ENCODE measurements at regions not wholly inside any gene's neighbourhood (a gene's known extent, or its start where the extent isn't known, plus 50 kb on each side); places are given as distances from the start of the nearest gene placed in this dataset.

GRCh38 chr5:108649646-108650045 is 98.1 kb upstream of the FER start:
- DNase-seq (ENCODE audit: low read depth) = no peak

DNA sequence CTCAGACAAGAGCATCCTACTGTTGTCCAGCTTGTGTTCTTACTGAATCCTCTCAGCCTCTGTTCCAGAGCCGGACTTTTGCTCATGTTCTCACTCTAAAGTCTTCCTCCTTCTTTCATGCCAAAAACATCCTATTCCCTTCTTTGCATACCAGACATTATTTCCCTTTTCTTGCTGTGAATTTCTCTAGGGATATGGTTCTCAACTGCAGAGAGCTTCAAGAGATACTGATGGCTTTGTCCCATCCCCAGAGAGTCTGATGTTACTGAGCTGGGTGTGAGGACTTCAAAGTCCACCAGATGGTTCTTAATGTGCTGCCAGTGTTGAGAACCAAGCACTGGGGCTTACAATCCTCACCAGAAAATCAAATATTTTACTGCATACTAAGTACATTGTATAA is 98.6 kb upstream of the FER start:
- no peak for DNase-seq (ENCODE audit: low read depth)

GRCh38 chr5:108642170-108642906 is 105.4 kb upstream of the FER start:
- DNase-seq (ENCODE audit: low read depth) = peak; percentile 63

GRCh38 chr5:108641596-108641995 is 106.1 kb upstream of the FER start:
- DNase-seq (ENCODE audit: low read depth) = no peak

DNA sequence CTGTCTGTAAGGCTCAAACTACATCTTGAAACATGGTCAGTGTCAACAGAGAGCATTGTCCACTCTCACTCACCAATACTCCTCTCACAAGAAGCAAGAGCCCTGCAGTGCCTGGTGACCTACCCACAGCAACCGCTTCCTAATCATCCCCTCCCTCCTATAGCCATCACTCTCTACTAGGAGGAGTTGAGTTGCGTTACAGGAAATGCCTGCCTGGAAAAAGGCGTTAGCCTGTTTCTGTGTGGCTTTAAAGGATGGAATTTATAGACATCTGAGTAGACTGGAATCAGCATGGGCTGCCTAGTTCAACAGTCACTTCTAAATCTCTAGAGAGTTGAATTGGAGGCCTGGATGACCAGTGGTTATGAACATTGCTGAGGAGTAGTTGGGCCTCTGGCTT is 108.3 kb upstream of the FER start:
- no peak for DNase-seq (ENCODE audit: low read depth)

DNA sequence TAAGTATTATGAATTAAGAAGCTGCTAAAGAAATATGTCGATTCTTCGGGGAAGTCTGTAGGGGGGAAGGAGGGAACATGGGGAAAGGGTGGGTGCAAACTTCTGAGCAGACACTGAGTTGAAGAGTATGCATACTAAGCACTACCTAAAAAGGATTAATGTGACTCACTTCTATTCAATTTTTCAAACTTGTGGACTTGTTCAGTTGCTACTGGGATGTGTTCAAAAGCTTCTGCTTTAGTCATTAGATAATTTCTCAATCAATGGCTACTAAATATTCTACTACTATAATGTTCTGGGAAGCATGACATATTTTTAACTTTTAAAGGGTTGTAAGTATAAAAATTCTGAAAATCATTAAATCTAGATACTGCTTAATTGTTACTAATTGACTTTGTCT is 109.7 kb upstream of the FER start:
- DNase-seq (ENCODE audit: low read depth) = no peak

DNA sequence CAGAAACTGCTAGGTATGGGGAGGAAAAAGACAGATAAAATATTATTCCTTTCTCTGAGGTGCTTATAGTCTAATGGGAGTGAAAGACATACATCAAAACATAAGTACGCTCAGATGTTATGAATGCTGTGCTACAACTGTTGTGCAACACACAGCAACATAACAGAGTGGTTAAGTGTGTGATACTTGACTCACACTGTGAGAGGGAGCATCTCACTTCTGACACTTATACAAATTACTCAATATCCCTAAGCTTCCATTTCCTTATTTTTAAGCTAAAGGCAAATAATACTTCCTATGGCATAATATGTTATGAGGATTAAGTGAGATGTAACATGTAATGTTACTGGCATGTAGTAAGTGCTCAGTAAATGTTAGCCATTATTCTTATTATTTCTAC is 110.6 kb upstream of the FER start:
- DNase-seq (ENCODE audit: low read depth) = no peak

GRCh38 chr5:108636135-108636853 is 111.4 kb upstream of the FER start:
- no peak for DNase-seq (ENCODE audit: low read depth)

DNA sequence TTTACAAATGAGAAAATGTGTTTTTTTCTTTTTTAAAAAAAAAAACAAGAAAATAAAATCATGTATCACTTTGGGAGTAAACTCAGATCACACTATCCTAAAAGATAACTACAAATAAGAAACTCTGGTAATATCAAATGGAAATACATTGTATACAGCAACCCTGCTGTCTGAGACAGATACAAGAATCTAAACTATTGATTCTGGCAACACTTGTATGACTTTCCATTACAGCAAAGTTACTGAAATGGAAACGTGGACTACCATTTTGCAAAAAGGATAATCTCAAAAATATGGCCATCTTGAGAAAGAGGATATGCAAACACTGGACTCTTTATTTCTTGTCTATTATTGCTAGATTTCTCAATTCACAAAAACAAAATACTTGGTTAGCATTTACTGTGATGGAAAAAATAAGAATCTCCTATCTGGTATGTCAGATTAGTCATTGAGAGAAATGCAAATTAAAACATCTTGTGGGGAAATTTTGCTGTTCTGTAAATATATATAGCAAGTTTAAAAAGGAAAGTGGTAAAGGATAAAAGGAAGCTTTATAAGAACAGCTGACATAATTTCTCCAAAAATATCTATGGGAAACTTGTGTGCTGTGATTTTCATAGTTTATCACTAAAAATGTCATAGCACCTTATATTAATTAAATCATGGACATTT is 112.9 kb upstream of the FER start:
- no peak for DNase-seq (ENCODE audit: low read depth)

GRCh38 chr5:108634010-108634616 is 113.6 kb upstream of the FER start:
- DNase-seq (ENCODE audit: low read depth) = no peak

DNA sequence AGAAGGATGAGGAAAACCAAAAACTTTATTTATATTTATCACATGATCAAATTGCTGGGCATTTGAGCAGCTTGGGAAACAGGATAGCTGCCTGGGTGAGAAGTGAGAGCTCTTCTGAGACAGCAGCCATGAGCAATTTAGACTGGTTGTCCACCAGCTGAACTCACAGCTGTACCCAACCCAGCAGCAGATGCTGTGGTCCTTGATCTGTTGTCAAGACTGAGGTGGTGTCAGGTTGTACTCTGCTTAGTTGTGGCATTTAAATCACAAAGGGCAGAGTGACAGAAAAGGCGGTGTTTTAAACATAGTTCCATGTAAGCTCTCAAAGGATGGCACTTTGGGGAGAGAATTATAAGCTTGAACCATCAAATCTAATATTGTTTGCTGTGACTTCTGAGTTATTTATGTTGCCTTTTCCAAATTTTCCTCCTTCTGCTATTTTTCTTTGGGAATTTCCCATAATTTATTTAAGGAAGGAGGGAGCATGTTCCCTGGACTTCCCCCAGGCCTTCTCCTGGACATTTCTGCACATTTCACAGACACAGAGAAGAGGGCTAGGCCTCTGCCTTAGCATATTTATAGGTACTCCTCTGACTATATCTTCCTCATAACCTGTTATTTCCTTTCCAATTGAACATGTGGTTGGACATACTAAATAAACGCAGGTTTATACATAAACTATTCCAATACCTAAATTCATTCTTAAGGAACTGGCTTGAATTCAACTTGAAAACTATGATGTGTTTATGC is 117.7 kb upstream of the FER start:
- DNase-seq (ENCODE audit: low read depth) = no peak

GRCh38 chr5:108625654-108626053 is 122.0 kb upstream of the FER start:
- DNase-seq (ENCODE audit: low read depth) = no peak

DNA sequence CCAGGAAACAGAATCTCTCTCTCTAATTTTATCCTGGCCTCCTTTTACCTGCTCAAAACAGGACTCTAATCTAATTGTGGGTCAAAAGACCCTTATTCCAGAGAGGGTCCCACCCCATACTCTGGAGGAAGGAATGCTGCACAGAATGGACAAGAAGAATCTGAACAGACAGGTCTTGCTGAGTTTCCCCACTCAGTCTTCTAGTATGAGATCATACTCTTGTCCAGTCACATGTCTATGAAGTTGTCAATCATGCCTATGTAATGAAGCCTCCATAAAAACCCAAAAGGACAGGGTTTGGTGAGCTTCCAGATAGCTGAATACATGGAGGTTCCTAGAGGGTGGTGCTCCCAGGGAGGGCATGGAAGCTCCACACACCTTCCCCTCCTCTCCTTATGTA is 123.9 kb upstream of the FER start:
- DNase-seq (ENCODE audit: low read depth) = no peak

- no peak for DNase-seq (ENCODE audit: low read depth)
Measured at GRCh38 chr5:108620516-108620915, 127.2 kb upstream of the FER start.

DNA sequence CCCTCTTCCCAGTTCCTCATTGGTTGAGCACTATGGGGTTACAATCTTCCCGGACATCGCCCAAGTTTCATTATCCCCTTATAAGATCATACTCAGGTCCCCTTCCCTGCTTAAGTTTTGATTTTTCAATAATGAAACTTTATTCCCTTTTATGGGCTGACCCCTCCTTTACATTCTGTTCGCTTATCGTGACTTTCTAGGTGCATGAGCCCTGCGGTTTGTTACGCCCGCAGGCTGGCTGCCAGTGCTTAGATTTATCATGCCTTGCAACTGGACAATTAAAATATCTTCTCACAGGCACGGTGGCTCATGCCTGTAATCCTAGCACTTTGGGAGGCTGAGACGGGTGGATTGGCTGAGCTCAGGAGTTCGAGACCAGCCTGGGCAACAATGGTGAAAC is 127.9 kb upstream of the FER start:
- DNase-seq (ENCODE audit: low read depth) = no peak

GRCh38 chr5:108617467-108618435 is 129.9 kb upstream of the FER start:
- DNase-seq (ENCODE audit: low read depth) = no peak

- DNase-seq (ENCODE audit: low read depth) = no peak
Measured at GRCh38 chr5:108615216-108615615, 132.5 kb upstream of the FER start.

DNA sequence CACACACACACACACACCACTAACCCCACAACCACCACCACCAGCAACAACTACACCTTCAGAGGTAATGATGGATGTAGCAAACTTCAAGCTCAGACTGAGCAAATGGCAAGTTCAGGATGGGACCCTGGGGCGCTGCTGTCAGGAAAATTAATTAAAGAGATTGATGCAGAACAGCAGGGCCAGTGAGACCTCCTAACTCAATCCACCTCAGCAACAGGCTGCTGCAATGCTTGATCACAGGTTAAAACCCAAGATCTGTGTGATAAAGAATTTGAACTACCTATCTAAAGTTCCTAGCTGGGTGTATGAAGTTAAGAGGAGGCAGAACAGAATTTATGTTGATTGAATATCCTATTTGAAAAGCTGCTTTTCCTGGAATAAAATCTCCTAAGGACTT is 140.3 kb upstream of the FER start:
- no peak for DNase-seq (ENCODE audit: low read depth)

GRCh38 chr5:108606185-108606584 is 141.5 kb upstream of the FER start:
- no peak for DNase-seq (ENCODE audit: low read depth)

GRCh38 chr5:108602830-108603229 is 144.9 kb upstream of the FER start:
- no peak for DNase-seq (ENCODE audit: low read depth)

GRCh38 chr5:108590799-108591198 is 156.9 kb upstream of the FER start:
- no peak for DNase-seq (ENCODE audit: low read depth)
